NCI-H226 (cell line): ENCODE measurements at regions not wholly inside any gene's neighbourhood (a gene's known extent, or its start where the extent isn't known, plus 50 kb on each side); places are given as distances from the start of the nearest gene placed in this dataset.

Experiments
- DNase-seq: peaks from one replicate; pipeline ENCODE4 v3.0.0-alpha.2; 2015

GRCh38 chr1:5256793-5257192 is 602.4 kb downstream of the AJAP1 start:
- no peak for DNase-seq

- no peak for DNase-seq
These were observed 600.6 kb downstream of the AJAP1 start for GRCh38 chr1:5254975-5255374.

GRCh38 chr1:5254131-5254725 is 599.8 kb downstream of the AJAP1 start:
- DNase-seq: no peak

GRCh38 chr1:5253036-5253435 is 598.6 kb downstream of the AJAP1 start:
- no peak for DNase-seq

GRCh38 chr1:5250336-5250735 is 595.9 kb downstream of the AJAP1 start:
- no peak for DNase-seq

- no peak for DNase-seq
These were observed 590.9 kb downstream of the AJAP1 start for GRCh38 chr1:5245348-5245747.

- DNase-seq: no peak
These were observed 590.3 kb downstream of the AJAP1 start for GRCh38 chr1:5244631-5245285.

GRCh38 chr1:5242850-5243249 is 588.4 kb downstream of the AJAP1 start:
- DNase-seq: no peak

GRCh38 chr1:5239911-5240310 is 585.5 kb downstream of the AJAP1 start:
- no peak for DNase-seq

GRCh38 chr1:5238351-5239130 is 584.1 kb downstream of the AJAP1 start:
- DNase-seq: no peak

- no peak for DNase-seq
These were observed 581.0 kb downstream of the AJAP1 start for GRCh38 chr1:5235355-5235899.

GRCh38 chr1:5232537-5232936 is 578.1 kb downstream of the AJAP1 start:
- no peak for DNase-seq

- DNase-seq: no peak
These were observed 577.3 kb downstream of the AJAP1 start for GRCh38 chr1:5231541-5232315.

- no peak for DNase-seq
These were observed 572.7 kb downstream of the AJAP1 start for GRCh38 chr1:5227114-5227513.

GRCh38 chr1:5225707-5226704 is 571.6 kb downstream of the AJAP1 start:
- no peak for DNase-seq

GRCh38 chr1:5223206-5223605 is 568.8 kb downstream of the AJAP1 start:
- DNase-seq: no peak

GRCh38 chr1:5222626-5223025 is 568.2 kb downstream of the AJAP1 start:
- no peak for DNase-seq

GRCh38 chr1:5221451-5221850 is 567.0 kb downstream of the AJAP1 start:
- DNase-seq: no peak

- no peak for DNase-seq
These were observed 566.4 kb downstream of the AJAP1 start for GRCh38 chr1:5220821-5221220.

GRCh38 chr1:5220421-5220820 is 566.0 kb downstream of the AJAP1 start:
- DNase-seq: no peak

GRCh38 chr1:5200006-5200405 is 545.6 kb downstream of the AJAP1 start:
- DNase-seq: no peak

- no peak for DNase-seq
These were observed 543.9 kb downstream of the AJAP1 start for GRCh38 chr1:5198328-5198727.
